Fibroblast of lung (primary cell): ENCODE measurements at regions not wholly inside any gene's neighbourhood (a gene's known extent, or its start where the extent isn't known, plus 50 kb on each side); places are given as distances from the start of the nearest gene placed in this dataset.

ENCODE experiments used
- DNase-seq, 2 donors: peaks; one replicate each; pipeline versions ENCODE4 v3.0.0 to v3.0.0-alpha.2; 2010; ENCODE audit warnings: low read depth in 2 of 2
- H2AFZ ChIP-seq: 2 replicates; pipeline ENCODE4 v1.5.1; 2012; ENCODE audit warnings: low read length, control low read depth, inconsistent platforms
- H3K27ac ChIP-seq: 2 replicates; pipeline ENCODE4 v1.5.1; 2011; ENCODE audit warnings: low read length, control low read depth; ENCODE audit not compliant: insufficient read depth
- H3K27me3 ChIP-seq: 2 replicates; pipeline ENCODE4 v1.5.1; 2011; ENCODE audit warnings: mild to moderate bottlenecking, low read length; ENCODE audit not compliant: control insufficient read depth, insufficient read depth
- H3K36me3 ChIP-seq: 2 replicates; pipeline ENCODE4 v1.5.1; 2011; ENCODE audit warnings: low read length; ENCODE audit not compliant: control insufficient read depth, insufficient read depth
- H3K4me1 ChIP-seq: 2 replicates; pipeline ENCODE4 v1.5.1; 2011; ENCODE audit warnings: low read length; ENCODE audit not compliant: control insufficient read depth, insufficient read depth; ENCODE audit errors: extremely low read depth
- H3K4me2 ChIP-seq: 2 replicates; pipeline ENCODE4 v1.5.1; 2011; ENCODE audit warnings: low read length, control low read depth; ENCODE audit not compliant: insufficient read depth; ENCODE audit errors: extremely low read depth
- H3K4me3 ChIP-seq, 4 experiments: fragments of 200-600 bp in 1 of 4; sonication (generic) in 1 of 4; replicated peaks in 1 of 4; 2 replicates each; pipeline ENCODE4 v1.5.1; 2011 to 2016; ENCODE audit warnings: low read length in 4 of 4, low read depth in 3 of 4, mild to moderate bottlenecking in 3 of 4, control low read depth in 2 of 4, inconsistent platforms in 1 of 4, mixed read lengths in 1 of 4; ENCODE audit not compliant: insufficient read depth in 1 of 4; ENCODE audit errors: control extremely low read depth in 1 of 4
- H3K79me2 ChIP-seq: 2 replicates; pipeline ENCODE4 v1.5.1; 2012; ENCODE audit warnings: mild to moderate bottlenecking, low read length, inconsistent platforms; ENCODE audit not compliant: control insufficient read depth, insufficient read depth
- H3K9ac ChIP-seq: 2 replicates; pipeline ENCODE4 v1.5.1; 2011; ENCODE audit warnings: mild to moderate bottlenecking, low read length, control low read depth; ENCODE audit not compliant: insufficient read depth
- H3K9me3 ChIP-seq: 2 replicates; pipeline ENCODE4 v1.5.1; 2012; ENCODE audit warnings: low read depth, low read length; ENCODE audit not compliant: control insufficient read depth, insufficient read depth
- H4K20me1 ChIP-seq: 2 replicates; pipeline ENCODE4 v1.5.1; 2011; ENCODE audit warnings: low read length; ENCODE audit not compliant: control insufficient read depth, insufficient read depth; ENCODE audit errors: extremely low read depth
- CTCF ChIP-seq, 2 donors: IDR thresholded peaks in 1 of 2; conservative IDR thresholded peaks in 1 of 2; 1 replicate in 1 of 2; 2 replicates in 1 of 2; pipeline ENCODE4 v1.5.1; 2011 to 2012; ENCODE audit warnings: low read length in 2 of 2, control low read depth in 1 of 2, inconsistent platforms in 1 of 2, low read depth in 1 of 2, mild to moderate bottlenecking in 1 of 2
- EZH2 ChIP-seq: IDR thresholded peaks from 2 replicates; pipeline ENCODE4 v1.5.1; 2012; ENCODE audit warnings: low read length, control low read depth, mild to moderate bottlenecking; ENCODE audit errors: missing control alignments

GRCh38 chr2:103169861-103170260 is 408.0 kb downstream of the TMEM182 start:
- Histone ChIP-seq H3K9me3 (no peaks in the 10 kb centered on the region), H2AFZ (no peak overlapping the region), H3K27me3 (no peaks in the 10 kb centered on the region), H3K4me2 (no peak overlapping the region), H3K27ac (no peak overlapping the region), H3K9ac (no peak overlapping the region), H3K79me2 (no peaks in the 10 kb centered on the region), H4K20me1 (no peaks in the 10 kb centered on the region), H3K4me3 (no peak overlapping the region), H3K4me1 (no peaks in the 10 kb centered on the region), H3K36me3 (no peaks in the 10 kb centered on the region)
- no peak for DNase-seq
- TF ChIP-seq EZH2, result no peak
- TF ChIP-seq CTCF (conservative IDR thresholded peaks at IDR 0.05 in 1 of 2, IDR thresholded peaks at IDR 0.05 in 1 of 2; ENCODE audit: low read depth in 1 of 2, low read length in 2 of 2), result no peak

GRCh38 chr2:103172821-103173220 is 411.0 kb downstream of the TMEM182 start:
- no peaks in the 10 kb centered on the region for H3K27me3 ChIP-seq
- no peak overlapping the region for H3K27ac ChIP-seq
- H3K9me3 ChIP-seq, result no peaks in the 10 kb centered on the region
- no peaks in the 10 kb centered on the region for H3K4me1 ChIP-seq
- H3K4me3 ChIP-seq, result no peak overlapping the region
- H4K20me1 ChIP-seq, result no peaks in the 10 kb centered on the region
- no peak overlapping the region for H3K9ac ChIP-seq
- DNase-seq, result no peak
- no peaks in the 10 kb centered on the region for H3K36me3 ChIP-seq
- TF ChIP-seq EZH2, result no peak
- no peak for TF ChIP-seq CTCF (conservative IDR thresholded peaks at IDR 0.05 in 1 of 2, IDR thresholded peaks at IDR 0.05 in 1 of 2; ENCODE audit: low read depth in 1 of 2, low read length in 2 of 2)
- no peak overlapping the region for H3K4me2 ChIP-seq
- no peaks in the 10 kb centered on the region for H3K79me2 ChIP-seq
- no peak overlapping the region for H2AFZ ChIP-seq

- H3K9ac ChIP-seq, result no peak overlapping the region
- H4K20me1 ChIP-seq, result no peaks in the 10 kb centered on the region
- no peaks in the 10 kb centered on the region for H3K27me3 ChIP-seq
- H3K4me1 ChIP-seq, result no peaks in the 10 kb centered on the region
- no peak overlapping the region for H3K4me2 ChIP-seq
- H3K4me3 ChIP-seq, result no peak overlapping the region
- H3K36me3 ChIP-seq, result no peaks in the 10 kb centered on the region
- no peaks in the 10 kb centered on the region for H3K9me3 ChIP-seq
- H2AFZ ChIP-seq, result no peak overlapping the region
- TF ChIP-seq CTCF (conservative IDR thresholded peaks at IDR 0.05 in 1 of 2, IDR thresholded peaks at IDR 0.05 in 1 of 2; ENCODE audit: low read depth in 1 of 2, low read length in 2 of 2) (no peak), EZH2 (no peak)
- peak in 1 of 2 donors; percentile 50 for DNase-seq
- no peak overlapping the region for H3K27ac ChIP-seq
- no peaks in the 10 kb centered on the region for H3K79me2 ChIP-seq
Measured at GRCh38 chr2:103174711-103175110, 412.9 kb downstream of the TMEM182 start.
